ENCODE measurements at regions not wholly inside any gene's neighbourhood (a gene's known extent, or its start where the extent isn't known, plus 50 kb on each side); places are given as distances from the start of the nearest gene placed in this dataset.

DNA sequence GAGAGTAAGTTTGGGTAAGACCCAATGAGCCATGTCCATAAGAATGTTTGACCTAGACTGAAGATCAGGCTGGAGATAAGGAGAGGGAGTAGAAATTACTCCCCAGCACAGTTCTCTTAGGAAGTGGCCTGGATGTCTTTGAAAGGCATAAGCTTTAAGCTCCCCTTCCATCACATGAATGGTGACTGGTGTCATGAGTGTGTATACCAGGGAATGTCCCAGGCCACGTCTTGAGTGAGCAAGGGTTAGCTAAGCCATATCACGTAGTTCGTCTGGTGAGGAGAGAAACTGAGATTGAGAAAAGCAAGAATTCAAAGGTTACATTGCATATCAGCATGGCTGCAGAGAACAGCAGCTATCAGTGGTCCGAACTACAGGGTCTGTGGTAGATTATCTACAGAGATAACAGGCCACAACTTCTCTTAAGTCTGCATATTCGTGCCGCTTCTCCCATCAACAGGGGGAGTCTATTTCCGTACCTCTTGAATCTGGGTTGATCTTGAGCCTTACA, 60.1 kb upstream of the BMP2 start:
- TF ChIP-seq, protein P1, sequence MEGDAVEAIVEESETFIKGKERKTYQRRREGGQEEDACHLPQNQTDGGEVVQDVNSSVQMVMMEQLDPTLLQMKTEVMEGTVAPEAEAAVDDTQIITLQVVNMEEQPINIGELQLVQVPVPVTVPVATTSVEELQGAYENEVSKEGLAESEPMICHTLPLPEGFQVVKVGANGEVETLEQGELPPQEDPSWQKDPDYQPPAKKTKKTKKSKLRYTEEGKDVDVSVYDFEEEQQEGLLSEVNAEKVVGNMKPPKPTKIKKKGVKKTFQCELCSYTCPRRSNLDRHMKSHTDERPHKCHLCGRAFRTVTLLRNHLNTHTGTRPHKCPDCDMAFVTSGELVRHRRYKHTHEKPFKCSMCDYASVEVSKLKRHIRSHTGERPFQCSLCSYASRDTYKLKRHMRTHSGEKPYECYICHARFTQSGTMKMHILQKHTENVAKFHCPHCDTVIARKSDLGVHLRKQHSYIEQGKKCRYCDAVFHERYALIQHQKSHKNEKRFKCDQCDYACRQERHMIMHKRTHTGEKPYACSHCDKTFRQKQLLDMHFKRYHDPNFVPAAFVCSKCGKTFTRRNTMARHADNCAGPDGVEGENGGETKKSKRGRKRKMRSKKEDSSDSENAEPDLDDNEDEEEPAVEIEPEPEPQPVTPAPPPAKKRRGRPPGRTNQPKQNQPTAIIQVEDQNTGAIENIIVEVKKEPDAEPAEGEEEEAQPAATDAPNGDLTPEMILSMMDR (IDR thresholded peaks at IDR 0.05) = no peak
- TF ChIP-seq POLR2A (IDR thresholded peaks at IDR 0.05) (no peak), EP300 (IDR thresholded peaks at IDR 0.05) (no peak)

Measured in ovary (tissue), 3 donors.